ENCODE measurements at regions not wholly inside any gene's neighbourhood (a gene's known extent, or its start where the extent isn't known, plus 50 kb on each side); places are given as distances from the start of the nearest gene placed in this dataset.

GRCh38 chr2:41697389-41697788 is 350.4 kb upstream of the PKDCC start:
- H3K4me3 Mint-ChIP-seq = no peak overlapping the region
- H3K27ac Mint-ChIP-seq = no peak overlapping the region
- ChIA-PET CTCF (ENCODE audit: partially characterized antibody) (interaction anchor here (1.2 to 1.3 kb wide), 2 partner anchors 26 to 1784 kb away, joined by 3 to 4 read pairs; no protein-coding TSS in a partner anchor), POLR2A (ENCODE audit: partially characterized antibody) (no interaction called here)
- H3K9me3 Mint-ChIP-seq = peaks cover 0 to 2% (median 0%) of the 10 kb centered on the region in 8 donors
- Histone ChIP-seq H3K9me3 (ENCODE audit: control insufficient read depth in 1 of 2, low read length in 2 of 2) (no peaks in the 10 kb centered on the region), H3K27me3 (ENCODE audit: insufficient read depth, low read length) (no peaks in the 10 kb centered on the region), H3K4me1 (ENCODE audit: insufficient read depth, low read length) (no peaks in the 10 kb centered on the region), H3K36me3 (ENCODE audit: insufficient read depth, low read length) (no peaks in the 10 kb centered on the region), H3K27ac (ENCODE audit: low read depth, low read length) (no peak overlapping the region), H3K4me3 (ENCODE audit: low read length in 2 of 2) (no peak overlapping the region)
- no peaks in the 10 kb centered on the region for H3K36me3 Mint-ChIP-seq
- DNase-seq = no peak
- peaks cover 0 to 11% (median 2%) of the 10 kb centered on the region in 4 donors for H3K4me1 Mint-ChIP-seq
- intact Hi-C loops (cut with micrococcal nuclease) = no loop called here
- H3K27me3 Mint-ChIP-seq = peaks cover 10 to 18% of the 10 kb centered on the region in 2 donors

GRCh38 chr2:41698678-41699422 is 349.0 kb upstream of the PKDCC start:
- CTCF ChIA-PET (ENCODE audit: partially characterized antibody) = interaction anchor here (1.2 to 1.5 kb wide), 4 partner anchors 11 to 1789 kb away, joined by 3 to 4 read pairs (median 4); no protein-coding TSS in a partner anchor
- H3K4me3 ChIP-seq (ENCODE audit: low read length in 2 of 2) = no peak overlapping the region
- H3K9me3 ChIP-seq (ENCODE audit: control insufficient read depth in 1 of 2, low read length in 2 of 2) = no peaks in the 10 kb centered on the region
- POLR2A ChIA-PET (ENCODE audit: partially characterized antibody) = no interaction called here
- H3K36me3 Mint-ChIP-seq = no peaks in the 10 kb centered on the region
- no peaks in the 10 kb centered on the region for H3K27me3 ChIP-seq (ENCODE audit: insufficient read depth, low read length)
- no peaks in the 10 kb centered on the region for H3K4me1 ChIP-seq (ENCODE audit: insufficient read depth, low read length)
- H3K27me3 Mint-ChIP-seq = peaks cover 8 to 18% of the 10 kb centered on the region in 2 donors
- no peak overlapping the region for H3K27ac Mint-ChIP-seq
- no peak for DNase-seq
- intact Hi-C loops (cut with micrococcal nuclease) = no loop called here
- H3K4me1 Mint-ChIP-seq = peaks cover 0 to 11% (median 2%) of the 10 kb centered on the region in 4 donors
- no peak overlapping the region for H3K27ac ChIP-seq (ENCODE audit: low read depth, low read length)
- H3K4me3 Mint-ChIP-seq = no peak overlapping the region
- H3K9me3 Mint-ChIP-seq = peaks cover 0 to 2% (median 0%) of the 10 kb centered on the region in 8 donors
- H3K36me3 ChIP-seq (ENCODE audit: insufficient read depth, low read length) = no peaks in the 10 kb centered on the region

- H3K36me3 ChIP-seq (ENCODE audit: insufficient read depth, low read length) = no peaks in the 10 kb centered on the region
- no peaks in the 10 kb centered on the region for H3K4me1 ChIP-seq (ENCODE audit: insufficient read depth, low read length)
- peaks cover 6 to 11% of the 10 kb centered on the region in 2 donors for H3K27me3 Mint-ChIP-seq
- H3K36me3 Mint-ChIP-seq = no peaks in the 10 kb centered on the region
- H3K4me1 Mint-ChIP-seq = peaks cover 0 to 11% (median 2%) of the 10 kb centered on the region in 4 donors
- no peak overlapping the region for H3K27ac ChIP-seq (ENCODE audit: low read depth, low read length)
- ChIA-PET POLR2A (ENCODE audit: partially characterized antibody) (no interaction called here), CTCF (ENCODE audit: partially characterized antibody) (no interaction called here)
- H3K27me3 ChIP-seq (ENCODE audit: insufficient read depth, low read length) = no peaks in the 10 kb centered on the region
- no peaks in the 10 kb centered on the region for H3K9me3 Mint-ChIP-seq
- DNase-seq = no peak
- intact Hi-C loops (cut with micrococcal nuclease) = no loop called here
- no peak overlapping the region for H3K4me3 ChIP-seq (ENCODE audit: low read length in 2 of 2)
- H3K27ac Mint-ChIP-seq = no peak overlapping the region
- H3K4me3 Mint-ChIP-seq = no peak overlapping the region
- H3K9me3 ChIP-seq (ENCODE audit: control insufficient read depth in 1 of 2, low read length in 2 of 2) = no peaks in the 10 kb centered on the region
These were observed 346.6 kb upstream of the PKDCC start for GRCh38 chr2:41701231-41701630.

GRCh38 chr2:41703123-41703522 is 344.7 kb upstream of the PKDCC start:
- ChIA-PET CTCF (ENCODE audit: partially characterized antibody) (no interaction called here), POLR2A (ENCODE audit: partially characterized antibody) (no interaction called here)
- no peak for DNase-seq
- H3K9me3 Mint-ChIP-seq = no peaks in the 10 kb centered on the region
- intact Hi-C loops (cut with micrococcal nuclease) = no loop called here
- no peak overlapping the region for H3K4me3 Mint-ChIP-seq
- Histone ChIP-seq H3K4me1 (ENCODE audit: insufficient read depth, low read length) (no peaks in the 10 kb centered on the region), H3K27me3 (ENCODE audit: insufficient read depth, low read length) (no peaks in the 10 kb centered on the region), H3K36me3 (ENCODE audit: insufficient read depth, low read length) (no peaks in the 10 kb centered on the region), H3K4me3 (ENCODE audit: low read length in 2 of 2) (no peak overlapping the region), H3K9me3 (ENCODE audit: control insufficient read depth in 1 of 2, low read length in 2 of 2) (no peaks in the 10 kb centered on the region), H3K27ac (ENCODE audit: low read depth, low read length) (no peak overlapping the region)
- no peak overlapping the region for H3K27ac Mint-ChIP-seq
- H3K36me3 Mint-ChIP-seq = no peaks in the 10 kb centered on the region
- peaks cover 5 to 6% of the 10 kb centered on the region in 2 donors for H3K27me3 Mint-ChIP-seq
- H3K4me1 Mint-ChIP-seq = peaks cover 0 to 11% (median 2%) of the 10 kb centered on the region in 4 donors

- Mint-ChIP-seq H3K9me3 (no peaks in the 10 kb centered on the region), H3K4me1 (peaks cover 0 to 5% (median under 1%) of the 10 kb centered on the region in 4 donors), H3K4me3 (no peak overlapping the region), H3K27ac (no peak overlapping the region), H3K36me3 (no peaks in the 10 kb centered on the region), H3K27me3 (peaks cover 4% of the 10 kb centered on the region in 2 donors)
- Histone ChIP-seq H3K4me1 (ENCODE audit: insufficient read depth, low read length) (no peaks in the 10 kb centered on the region), H3K27ac (ENCODE audit: low read depth, low read length) (no peak overlapping the region), H3K36me3 (ENCODE audit: insufficient read depth, low read length) (no peaks in the 10 kb centered on the region), H3K9me3 (ENCODE audit: control insufficient read depth in 1 of 2, low read length in 2 of 2) (no peaks in the 10 kb centered on the region), H3K4me3 (ENCODE audit: low read length in 2 of 2) (no peak overlapping the region), H3K27me3 (ENCODE audit: insufficient read depth, low read length) (no peaks in the 10 kb centered on the region)
- ChIA-PET POLR2A (ENCODE audit: partially characterized antibody) (no interaction called here), CTCF (ENCODE audit: partially characterized antibody) (no interaction called here)
- DNase-seq = no peak
- intact Hi-C loops (cut with micrococcal nuclease) = no loop called here
These were observed 342.2 kb upstream of the PKDCC start for GRCh38 chr2:41705634-41706033.

GRCh38 chr2:41706286-41706685 is 341.5 kb upstream of the PKDCC start:
- no peaks in the 10 kb centered on the region for H3K36me3 Mint-ChIP-seq
- CTCF ChIA-PET (ENCODE audit: partially characterized antibody) = no interaction called here
- Histone ChIP-seq H3K4me1 (ENCODE audit: insufficient read depth, low read length) (no peaks in the 10 kb centered on the region), H3K36me3 (ENCODE audit: insufficient read depth, low read length) (no peaks in the 10 kb centered on the region), H3K27ac (ENCODE audit: low read depth, low read length) (no peak overlapping the region), H3K27me3 (ENCODE audit: insufficient read depth, low read length) (no peaks in the 10 kb centered on the region), H3K4me3 (ENCODE audit: low read length in 2 of 2) (no peak overlapping the region), H3K9me3 (ENCODE audit: control insufficient read depth in 1 of 2, low read length in 2 of 2) (no peaks in the 10 kb centered on the region)
- DNase-seq = no peak
- no peaks in the 10 kb centered on the region for H3K9me3 Mint-ChIP-seq
- no peak overlapping the region for H3K4me3 Mint-ChIP-seq
- POLR2A ChIA-PET (ENCODE audit: partially characterized antibody) = no interaction called here
- intact Hi-C loops (cut with micrococcal nuclease) = no loop called here
- peaks cover 0 to 2% (median 0%) of the 10 kb centered on the region in 4 donors for H3K4me1 Mint-ChIP-seq
- no peak overlapping the region for H3K27ac Mint-ChIP-seq
- H3K27me3 Mint-ChIP-seq = peaks cover 4% of the 10 kb centered on the region in 2 donors

- Histone ChIP-seq H3K4me3 (ENCODE audit: low read length in 2 of 2) (no peak overlapping the region), H3K4me1 (ENCODE audit: insufficient read depth, low read length) (no peaks in the 10 kb centered on the region), H3K27me3 (ENCODE audit: insufficient read depth, low read length) (no peaks in the 10 kb centered on the region), H3K27ac (ENCODE audit: low read depth, low read length) (no peak overlapping the region), H3K9me3 (ENCODE audit: control insufficient read depth in 1 of 2, low read length in 2 of 2) (no peaks in the 10 kb centered on the region), H3K36me3 (ENCODE audit: insufficient read depth, low read length) (no peaks in the 10 kb centered on the region)
- peaks cover 4% of the 10 kb centered on the region in 2 donors for H3K27me3 Mint-ChIP-seq
- no peaks in the 10 kb centered on the region for H3K36me3 Mint-ChIP-seq
- DNase-seq = no peak
- H3K9me3 Mint-ChIP-seq = no peaks in the 10 kb centered on the region
- no peak overlapping the region for H3K27ac Mint-ChIP-seq
- intact Hi-C loops (cut with micrococcal nuclease) = no loop called here
- ChIA-PET CTCF (ENCODE audit: partially characterized antibody) (no interaction called here), POLR2A (ENCODE audit: partially characterized antibody) (no interaction called here)
- no peaks in the 10 kb centered on the region for H3K4me1 Mint-ChIP-seq
- H3K4me3 Mint-ChIP-seq = no peak overlapping the region
These were observed 339.9 kb upstream of the PKDCC start for GRCh38 chr2:41707790-41708451.

Measured in CD4-positive, alpha-beta memory T cell (primary cell).